NAMALWA (cell line): ENCODE measurements at regions not wholly inside any gene's neighbourhood (a gene's known extent, or its start where the extent isn't known, plus 50 kb on each side); places are given as distances from the start of the nearest gene placed in this dataset.
"Not testable (repeated sequence)": the region's sequence is repeated elsewhere in the genome, so short reads cannot be mapped to it uniquely, and the experiment has no call there.

ENCODE experiments used
- DNase-seq: peaks from one replicate; pipeline ENCODE4 v3.0.0-alpha.2; 2015; ENCODE audit warnings: low spot score

DNA sequence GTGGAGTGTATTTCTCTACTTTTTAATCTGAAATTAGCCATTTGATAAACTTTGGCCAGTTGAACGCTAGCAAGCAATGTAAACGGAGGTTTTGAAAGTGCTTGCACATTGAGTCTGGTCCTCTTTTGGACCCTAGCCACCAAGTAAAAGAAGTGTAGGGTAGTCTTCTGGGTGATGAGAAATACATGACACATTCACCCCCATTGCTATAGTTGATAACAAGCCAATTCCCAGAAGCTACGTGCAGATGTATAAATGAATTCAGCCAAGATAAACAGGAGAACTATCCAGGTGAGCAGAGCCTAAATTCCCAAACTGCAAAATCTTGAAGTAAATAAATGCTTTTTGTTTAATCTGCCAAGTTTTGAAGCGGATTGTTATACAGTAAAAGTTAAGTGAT lies 965.4 kb upstream of the GRIA3 start:
- no peak for DNase-seq

DNA sequence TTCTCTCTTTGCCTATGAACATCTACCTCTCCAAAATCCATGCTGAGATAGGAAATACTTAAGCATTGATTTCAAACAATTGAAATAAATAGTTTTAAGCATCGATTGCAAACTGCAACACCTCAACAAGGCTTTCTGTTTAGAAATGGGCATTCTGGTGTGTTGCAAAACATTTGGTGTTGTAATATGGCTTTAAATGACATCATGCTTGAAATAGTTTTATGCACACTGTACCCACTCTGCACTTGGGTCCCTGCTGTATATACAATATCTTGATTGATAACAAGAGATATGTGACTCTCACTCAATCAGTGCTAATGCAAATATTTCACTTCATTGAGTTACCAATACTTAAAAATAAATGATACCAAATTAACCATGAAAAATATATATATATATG lies 964.9 kb upstream of the GRIA3 start:
- DNase-seq: no peak

DNA sequence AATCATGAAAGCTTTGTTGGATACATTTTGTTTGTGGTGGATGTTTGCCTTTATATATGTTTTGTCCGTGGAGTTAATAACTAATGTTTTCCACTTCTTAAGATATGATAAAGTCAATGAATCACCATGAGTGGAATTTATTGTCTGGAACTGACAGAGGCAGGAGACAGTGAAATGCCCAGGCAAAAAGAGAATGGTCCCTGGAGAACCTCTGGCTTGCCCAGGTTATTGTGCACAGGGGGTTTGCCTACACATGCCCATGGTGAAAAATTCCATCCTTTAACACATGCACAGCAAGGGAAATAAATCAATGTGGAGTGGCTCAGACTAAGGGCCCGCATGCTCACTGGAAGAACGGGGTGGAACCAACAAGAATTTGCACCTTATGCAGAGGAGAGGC lies 964.3 kb upstream of the GRIA3 start:
- DNase-seq: no peak

DNA sequence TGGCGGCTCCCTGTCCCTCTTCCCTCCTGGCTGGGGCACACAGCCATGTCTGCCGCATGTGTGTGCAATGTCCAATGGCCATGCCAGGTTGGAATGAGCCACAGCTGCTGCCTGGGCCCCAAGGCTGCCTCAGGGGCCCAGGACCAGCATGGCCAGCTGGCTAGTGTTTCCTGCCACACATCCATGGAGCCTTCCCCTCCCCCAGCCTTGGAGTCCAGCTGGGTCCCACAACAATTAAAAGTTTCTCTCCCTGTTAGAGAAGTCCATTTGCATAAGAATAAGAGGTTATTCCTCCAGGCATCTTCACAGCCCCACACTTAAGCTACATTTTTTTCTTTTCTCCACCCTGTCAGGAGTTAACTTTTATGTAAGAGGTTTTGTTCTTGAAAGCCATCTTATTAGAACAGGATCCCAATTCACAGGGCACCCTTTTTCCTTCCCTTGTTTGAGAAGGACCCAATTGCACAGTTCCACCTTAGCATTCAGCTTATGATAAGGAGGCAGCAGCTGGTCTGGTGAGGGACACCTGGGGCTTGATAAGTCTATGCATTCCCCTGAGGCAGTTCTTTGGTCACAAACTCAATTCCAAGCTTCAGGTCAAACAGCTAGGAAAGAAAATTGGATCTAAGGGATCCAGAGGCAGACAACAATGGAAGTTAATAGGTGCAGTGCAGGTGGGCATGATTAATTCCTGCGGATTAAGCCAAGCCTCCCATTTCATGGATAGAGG lies 963.3 kb upstream of the GRIA3 start:
- no peak for DNase-seq

DNA sequence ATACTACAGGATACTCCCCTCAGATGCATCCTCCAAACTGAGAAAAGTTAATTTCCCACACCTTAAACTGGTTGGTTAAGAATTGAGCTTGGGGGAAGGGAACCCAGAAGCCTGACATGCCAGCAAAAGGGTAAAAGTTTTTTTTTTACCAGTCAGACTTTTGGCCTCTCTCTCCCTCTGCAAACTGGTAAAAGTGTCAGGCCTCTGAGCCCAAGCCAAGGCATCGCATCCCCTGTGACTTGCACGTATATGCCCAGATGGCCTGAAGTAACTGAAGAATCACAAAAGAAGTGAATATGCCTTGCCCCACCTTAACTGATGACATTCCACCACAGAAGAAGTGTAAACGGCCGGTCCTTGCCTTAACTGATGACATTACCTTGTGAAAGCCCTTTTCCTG lies 962.3 kb upstream of the GRIA3 start:
- not testable (repeated sequence) for DNase-seq

DNA sequence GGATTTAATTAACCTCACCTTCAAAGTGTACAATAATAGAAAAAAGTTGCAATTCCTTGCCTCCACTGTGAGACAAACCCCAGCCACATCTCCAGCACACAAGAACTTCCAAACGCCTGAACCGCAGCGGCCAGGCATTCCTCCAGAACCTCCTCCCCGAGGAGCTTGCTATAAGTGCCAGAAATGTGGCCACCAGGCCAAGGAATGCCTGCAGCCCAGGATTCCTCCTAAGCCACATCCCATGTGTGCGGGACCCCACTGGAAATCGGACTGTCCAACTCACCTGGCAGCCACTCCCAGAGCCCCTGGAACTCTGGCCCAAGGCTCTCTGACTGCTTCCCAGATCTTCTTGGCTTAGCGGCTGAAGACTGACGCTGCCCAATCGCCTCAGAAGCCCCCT lies 959.9 kb upstream of the GRIA3 start:
- DNase-seq: not testable (repeated sequence)

DNA sequence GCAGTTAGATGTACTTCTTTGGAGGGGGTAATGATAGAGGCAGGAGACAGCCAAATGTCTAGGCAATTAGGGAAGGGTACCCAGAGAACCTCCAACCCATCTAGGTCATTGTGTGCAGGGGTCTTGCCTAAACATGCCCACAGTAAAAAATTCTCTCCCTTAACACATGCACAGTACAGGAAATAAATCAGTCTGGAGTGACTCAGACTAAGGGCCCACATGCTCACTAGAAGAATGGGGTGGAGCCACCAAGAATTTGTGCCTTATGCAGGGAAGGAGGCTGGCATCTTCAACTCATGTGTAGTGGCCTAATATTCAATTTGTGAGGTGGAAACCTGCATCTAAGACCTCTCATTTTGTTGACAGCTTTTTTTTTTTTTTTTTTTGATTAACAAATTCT lies 945.3 kb upstream of the GRIA3 start:
- DNase-seq: no peak

DNA sequence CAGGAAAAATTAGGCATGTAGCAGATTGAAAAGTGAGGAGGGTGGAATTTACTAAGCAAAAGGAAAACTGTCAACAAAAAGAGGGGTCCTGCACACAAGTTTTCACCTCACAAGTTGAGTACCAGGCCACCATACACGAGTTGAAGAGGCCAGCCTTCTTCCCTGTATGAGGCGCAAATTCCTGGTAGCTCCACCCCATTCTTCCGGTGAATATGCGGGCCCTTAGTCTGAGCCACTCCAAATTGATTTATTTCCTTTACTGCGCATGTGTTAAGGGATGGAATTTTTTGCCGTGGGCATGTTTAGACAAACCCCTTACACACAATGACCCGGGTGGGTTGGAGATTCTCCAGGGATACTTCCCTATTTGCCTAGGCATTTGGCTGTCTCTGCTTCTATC lies 942.1 kb upstream of the GRIA3 start:
- DNase-seq: no peak

DNA sequence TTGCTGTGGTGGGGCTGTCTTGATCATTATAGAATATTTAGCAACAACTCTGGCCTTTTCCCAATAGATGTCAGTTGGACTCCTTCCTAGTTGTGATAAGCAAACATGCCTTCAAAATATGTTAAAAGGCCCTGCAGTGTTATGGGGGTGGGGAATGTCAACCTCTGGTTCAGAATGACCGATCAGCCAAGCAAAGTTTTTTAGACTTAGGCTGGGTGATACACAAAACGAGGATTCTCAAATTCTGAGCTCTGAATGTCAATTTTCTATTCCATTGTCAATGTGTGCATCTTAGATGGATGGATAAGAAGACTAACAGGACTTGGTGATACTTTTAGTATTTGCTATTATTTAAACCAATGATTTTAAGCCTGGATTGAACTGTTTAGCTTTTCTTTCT lies 940.0 kb upstream of the GRIA3 start:
- DNase-seq: no peak

DNA sequence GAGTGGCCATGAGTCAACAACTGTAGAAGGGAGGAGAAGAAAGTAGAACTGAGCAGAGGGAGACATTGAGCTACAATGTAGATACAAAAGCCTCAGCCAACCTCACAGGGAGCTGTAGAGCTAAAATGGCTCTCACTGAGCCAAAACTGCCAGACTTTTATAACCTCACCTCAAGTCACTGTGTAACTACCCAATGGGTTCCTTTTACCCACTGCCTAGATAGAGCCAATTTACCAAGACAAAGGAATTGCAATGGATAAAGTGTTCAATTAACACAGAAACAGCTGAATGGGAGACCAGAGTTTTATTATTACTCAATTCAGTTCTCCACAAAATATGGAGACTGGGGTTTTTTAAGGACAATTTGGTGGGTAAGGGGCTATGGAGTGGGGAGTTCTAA lies 938.9 kb upstream of the GRIA3 start:
- DNase-seq: no peak

DNA sequence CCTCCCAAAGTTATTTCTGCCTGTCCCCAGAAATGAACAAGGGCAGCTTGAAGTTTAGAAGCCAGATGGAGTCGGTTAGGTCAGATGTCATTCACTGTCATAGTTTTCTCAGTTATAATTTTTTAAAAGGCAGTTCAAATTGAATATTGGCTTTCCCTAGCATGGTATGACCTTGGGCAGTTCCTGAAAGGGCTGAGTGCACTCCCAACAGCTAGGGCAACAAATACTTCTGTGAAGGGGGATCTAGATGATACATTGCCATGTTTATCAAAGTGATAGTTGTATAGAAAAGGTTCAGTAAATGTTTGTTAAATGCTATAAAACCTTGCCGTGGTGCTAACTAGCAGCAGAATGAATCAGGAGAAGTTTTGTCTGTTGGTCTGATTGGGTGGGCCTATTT lies 938.1 kb upstream of the GRIA3 start:
- DNase-seq: no peak

DNA sequence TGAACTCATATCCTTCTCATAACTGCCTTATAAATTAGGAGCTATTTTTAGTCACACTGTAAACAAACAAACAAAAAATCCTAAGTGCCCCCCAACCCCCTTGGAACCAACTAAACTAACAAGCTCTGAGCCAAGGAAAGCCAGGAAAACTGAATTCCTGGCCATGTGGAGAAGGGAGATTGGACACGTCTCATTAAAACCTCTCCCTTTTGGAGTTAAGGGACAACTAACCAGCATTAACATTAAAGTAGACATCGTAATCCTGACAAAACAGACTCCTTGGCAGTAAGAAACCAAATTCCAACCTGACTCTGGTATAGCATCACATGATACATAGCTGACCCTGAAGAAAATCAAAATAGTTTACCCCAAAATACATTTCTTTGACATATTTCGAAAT lies 937.1 kb upstream of the GRIA3 start:
- DNase-seq: no peak

DNA sequence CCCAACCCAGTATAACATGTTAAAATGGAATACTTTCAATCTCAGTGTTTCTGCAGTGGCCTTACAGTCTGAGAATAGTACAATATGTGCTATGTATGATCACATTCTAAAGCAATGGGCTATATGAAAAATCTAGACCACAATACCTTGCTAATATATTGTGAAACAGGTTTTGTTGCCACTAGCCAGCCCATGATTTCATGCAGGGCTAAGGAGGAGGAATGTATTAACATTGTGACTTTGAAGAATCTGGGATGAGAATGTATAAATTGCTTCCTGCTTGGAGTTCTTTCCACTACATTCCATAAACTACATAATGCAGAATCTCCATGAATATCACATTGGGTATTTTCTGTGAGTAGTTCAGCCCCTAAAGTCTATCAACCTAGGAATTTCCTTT lies 935.4 kb upstream of the GRIA3 start:
- no peak for DNase-seq

DNA sequence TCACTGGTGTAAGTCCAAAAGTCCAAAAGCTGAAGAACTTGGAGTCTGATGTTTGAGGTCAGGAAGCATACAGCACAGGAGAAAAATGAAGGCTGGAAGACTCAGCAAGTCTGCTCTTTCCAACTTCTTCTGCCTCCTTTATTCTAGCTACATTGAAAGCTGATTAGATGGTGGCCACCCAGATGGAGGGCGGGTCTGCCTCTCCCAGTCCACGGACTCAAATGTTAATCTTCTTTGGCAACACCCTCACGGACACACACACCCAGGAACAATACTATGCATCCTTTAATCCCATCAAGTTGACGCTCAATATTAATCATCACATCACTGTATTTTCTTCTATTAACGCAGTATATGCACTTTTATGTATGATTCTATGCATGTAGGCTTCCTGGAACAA lies 931.6 kb upstream of the GRIA3 start:
- DNase-seq: no peak

DNA sequence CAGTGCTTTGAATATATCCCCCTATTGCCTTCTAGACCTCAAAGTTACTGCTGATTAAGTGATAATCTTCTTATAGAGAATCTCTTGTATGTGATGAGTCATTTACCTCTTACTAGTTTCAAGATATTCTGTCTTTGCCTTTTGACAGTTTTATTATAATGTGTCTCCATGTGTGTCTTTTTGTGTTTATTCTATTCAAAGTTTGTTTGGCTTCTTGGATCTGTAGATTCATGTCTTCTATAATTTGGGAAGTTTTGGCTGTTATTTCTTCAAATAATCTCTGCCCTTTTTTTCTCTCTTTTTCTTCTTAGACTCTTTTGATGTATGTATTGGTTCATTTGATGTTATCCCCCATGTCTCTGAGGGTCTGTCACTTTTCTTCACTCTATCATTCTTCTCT lies 915.7 kb upstream of the GRIA3 start:
- no peak for DNase-seq

DNA sequence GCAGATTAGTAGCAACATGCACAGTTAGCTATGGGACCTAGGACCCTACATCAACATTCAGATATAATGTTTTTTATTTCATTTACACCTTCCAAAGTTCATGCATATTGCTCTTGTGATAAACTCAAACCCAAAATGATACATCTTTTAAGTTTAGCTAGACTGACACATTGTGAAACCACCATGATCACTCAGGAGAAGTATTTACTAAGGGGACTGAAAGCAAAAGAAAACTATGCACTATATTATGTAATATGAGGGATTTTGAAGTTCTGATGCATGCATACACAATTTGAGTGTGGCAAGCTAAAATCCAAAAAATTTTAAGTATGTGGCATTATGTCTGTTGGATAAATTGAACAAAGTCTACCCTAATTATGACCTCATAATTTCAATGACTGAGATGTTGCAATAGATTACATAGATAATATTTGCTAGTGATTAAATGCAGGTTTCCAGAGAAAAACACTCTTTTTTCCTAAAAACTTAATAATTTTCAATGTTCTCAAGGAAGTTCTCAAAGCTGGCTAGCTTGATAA lies 914.8 kb upstream of the GRIA3 start:
- DNase-seq: no peak

DNA sequence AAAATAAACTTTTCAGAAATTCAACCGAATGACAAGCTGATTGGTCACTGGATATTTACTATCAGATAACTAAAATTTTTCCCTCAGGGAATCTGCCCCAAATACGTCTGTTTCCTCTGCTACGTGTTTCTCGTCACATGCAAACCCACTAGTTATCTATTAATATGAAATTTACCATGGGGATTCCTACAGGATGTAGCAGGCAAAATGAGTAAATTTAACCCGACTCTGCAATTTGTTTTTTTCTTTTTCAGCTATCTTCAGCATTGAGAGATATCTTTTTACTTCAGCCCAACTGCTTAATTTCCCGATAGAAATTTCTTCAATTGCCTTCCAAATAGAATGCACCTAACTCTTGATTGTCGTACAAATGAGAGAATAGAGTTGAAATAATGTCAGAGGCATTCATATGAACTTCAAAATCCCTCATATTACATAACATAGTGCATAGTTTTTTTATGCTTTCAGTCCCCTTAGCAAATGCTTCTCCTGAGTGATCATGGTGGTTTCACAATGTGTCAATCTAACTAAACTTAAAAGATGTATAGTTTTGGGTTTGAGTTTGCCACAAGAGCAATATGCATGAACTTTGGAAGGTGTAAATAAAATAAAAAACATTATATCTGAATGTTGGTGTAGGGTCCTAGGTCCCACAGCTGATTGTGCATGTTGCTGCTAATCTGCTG lies 913.1 kb upstream of the GRIA3 start:
- DNase-seq: no peak

DNA sequence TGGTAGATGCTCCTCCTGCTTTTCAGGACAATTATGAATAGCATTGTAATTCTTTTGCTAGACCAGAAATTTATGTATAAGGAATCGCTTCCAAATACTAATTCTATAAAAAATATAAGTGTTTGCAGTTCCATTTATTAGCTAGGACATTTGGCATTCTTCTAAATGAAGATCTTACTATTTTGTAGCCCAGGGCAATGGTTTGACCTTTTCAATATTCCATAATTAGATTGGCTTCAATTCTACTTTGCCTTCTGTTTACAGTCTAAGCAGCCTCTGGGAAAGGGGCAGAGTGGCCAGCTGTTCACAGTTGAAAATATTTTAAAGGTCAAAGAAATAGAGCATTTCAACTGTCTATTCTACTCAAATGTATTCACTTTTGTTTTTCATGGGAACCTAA lies 912.1 kb upstream of the GRIA3 start:
- no peak for DNase-seq

DNA sequence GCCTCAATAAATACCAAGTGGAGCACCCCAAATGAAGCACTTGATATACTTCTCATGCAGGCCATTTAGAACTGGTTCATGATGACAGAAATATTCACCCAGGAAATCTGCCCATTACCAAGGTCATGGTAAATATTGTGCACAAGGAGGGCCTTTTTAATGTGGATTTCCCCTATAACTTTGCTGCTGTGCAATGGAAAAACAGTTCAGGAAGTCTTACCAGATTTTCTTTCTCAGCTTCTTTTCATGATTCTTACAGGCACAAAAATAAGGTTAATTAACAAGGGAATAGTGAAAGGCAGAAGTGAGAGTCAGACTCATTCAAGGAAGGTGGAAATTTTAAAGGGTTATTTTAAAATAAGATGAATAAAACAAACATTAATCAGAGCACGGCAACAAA lies 904.3 kb upstream of the GRIA3 start:
- no peak for DNase-seq

DNA sequence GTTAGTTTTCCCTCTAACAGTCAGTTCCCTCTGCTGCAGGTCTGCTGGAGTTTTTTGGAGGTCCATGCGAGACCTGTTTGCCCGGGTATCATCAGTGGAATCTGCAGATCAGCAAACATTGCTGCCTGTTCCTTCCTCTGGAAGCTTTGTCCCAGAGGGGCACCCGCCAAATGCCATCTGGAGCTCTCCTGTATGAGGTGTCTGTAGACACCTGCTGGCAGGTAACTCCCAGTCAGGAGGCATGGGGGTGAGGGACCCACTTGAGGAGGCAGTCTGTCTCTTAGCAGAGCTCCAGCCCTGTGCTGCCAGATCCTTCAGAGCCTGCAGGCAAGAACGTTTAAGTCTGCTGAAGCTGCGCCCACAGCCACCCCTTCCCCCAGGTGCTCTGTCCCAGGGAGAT lies 884.3 kb upstream of the GRIA3 start:
- not testable (repeated sequence) for DNase-seq

DNA sequence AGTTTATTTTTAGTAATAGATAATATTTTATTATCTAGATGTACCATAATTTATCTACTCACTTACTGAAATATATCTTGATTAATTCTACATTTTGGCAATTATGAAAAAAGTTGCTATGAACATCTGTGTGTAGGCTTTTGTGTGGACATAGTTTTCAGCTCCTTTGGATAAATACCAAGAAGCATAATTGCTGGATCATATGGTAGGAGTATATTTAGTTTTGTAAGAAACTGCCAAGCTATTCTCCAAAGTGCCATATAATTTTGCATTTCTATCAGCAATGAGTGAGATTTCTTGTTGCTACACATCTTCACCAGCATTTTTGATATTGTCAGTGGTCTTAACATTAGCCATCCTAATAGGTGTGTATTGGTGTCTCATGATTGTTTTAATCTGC lies 882.6 kb upstream of the GRIA3 start:
- DNase-seq: no peak

DNA sequence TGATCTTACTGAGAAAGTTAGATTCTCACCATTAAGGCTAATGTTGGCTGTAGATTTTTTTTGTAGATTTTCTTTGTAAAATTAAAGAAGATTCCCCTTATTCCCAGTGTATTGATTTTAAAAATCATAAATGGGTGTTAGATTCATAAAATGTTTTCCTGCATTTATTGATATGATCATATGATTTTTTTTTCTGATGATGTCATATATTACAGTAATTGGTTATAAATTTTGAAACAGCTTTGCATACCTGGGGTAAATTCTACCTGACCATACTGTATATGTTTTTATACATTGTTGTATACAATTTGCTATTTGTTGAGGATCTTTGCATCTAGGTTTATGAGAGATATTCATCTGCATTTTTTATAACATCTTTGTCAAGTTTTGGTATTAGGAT lies 880.3 kb upstream of the GRIA3 start:
- DNase-seq: no peak

DNA sequence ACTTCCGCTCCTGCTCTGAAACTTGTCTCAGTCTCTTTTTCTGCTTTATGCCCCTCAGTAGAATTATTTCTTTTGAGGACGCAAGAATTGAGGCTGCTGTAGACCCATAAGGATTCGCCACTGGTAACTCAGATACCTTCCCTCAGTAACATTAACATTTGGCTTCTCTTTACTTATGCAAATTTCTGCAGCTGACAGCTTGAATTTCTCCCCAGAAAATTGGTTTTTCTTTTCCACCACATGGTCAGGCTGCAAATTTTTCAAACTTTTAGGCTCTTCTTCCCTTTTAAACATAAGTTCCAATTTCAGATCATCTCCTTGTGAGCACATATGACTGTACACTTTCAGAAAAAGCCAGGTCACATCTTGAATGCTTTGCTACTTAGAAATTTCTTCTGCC lies 839.3 kb upstream of the GRIA3 start:
- DNase-seq: no peak
